ENCODE measurements at regions not wholly inside any gene's neighbourhood (a gene's known extent, or its start where the extent isn't known, plus 50 kb on each side); places are given as distances from the start of the nearest gene placed in this dataset.

DNA sequence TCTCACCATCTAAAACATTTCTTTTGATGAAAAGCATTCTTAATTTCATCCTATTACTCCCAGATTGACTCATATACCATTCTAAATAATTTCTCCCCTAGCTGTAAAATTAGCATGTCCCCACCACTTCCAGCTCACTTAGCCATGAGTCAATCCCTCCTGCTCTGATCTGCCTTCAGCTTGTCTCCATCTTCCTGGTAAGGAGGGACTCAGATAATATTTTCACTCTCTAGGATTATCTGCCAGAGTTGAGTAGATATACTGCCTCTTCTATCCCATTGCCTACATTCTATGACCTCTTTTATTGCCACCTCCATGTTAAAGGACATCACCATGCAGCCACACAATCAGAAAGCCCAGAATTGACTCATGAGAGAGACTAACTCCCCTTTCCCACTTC, 348.8 kb upstream of the POU3F2 start:
- H3K4me3 ChIP-seq (ENCODE audit: control insufficient read depth, low read depth, low read length): no peak overlapping the region
- DNase-seq (ENCODE audit: low read depth): no peak
- TF ChIP-seq, protein P1, sequence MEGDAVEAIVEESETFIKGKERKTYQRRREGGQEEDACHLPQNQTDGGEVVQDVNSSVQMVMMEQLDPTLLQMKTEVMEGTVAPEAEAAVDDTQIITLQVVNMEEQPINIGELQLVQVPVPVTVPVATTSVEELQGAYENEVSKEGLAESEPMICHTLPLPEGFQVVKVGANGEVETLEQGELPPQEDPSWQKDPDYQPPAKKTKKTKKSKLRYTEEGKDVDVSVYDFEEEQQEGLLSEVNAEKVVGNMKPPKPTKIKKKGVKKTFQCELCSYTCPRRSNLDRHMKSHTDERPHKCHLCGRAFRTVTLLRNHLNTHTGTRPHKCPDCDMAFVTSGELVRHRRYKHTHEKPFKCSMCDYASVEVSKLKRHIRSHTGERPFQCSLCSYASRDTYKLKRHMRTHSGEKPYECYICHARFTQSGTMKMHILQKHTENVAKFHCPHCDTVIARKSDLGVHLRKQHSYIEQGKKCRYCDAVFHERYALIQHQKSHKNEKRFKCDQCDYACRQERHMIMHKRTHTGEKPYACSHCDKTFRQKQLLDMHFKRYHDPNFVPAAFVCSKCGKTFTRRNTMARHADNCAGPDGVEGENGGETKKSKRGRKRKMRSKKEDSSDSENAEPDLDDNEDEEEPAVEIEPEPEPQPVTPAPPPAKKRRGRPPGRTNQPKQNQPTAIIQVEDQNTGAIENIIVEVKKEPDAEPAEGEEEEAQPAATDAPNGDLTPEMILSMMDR (IDR thresholded peaks at IDR 0.05; ENCODE audit: control insufficient read depth, insufficient read depth, low read depth, low read length, missing control alignments): no peak

DNA sequence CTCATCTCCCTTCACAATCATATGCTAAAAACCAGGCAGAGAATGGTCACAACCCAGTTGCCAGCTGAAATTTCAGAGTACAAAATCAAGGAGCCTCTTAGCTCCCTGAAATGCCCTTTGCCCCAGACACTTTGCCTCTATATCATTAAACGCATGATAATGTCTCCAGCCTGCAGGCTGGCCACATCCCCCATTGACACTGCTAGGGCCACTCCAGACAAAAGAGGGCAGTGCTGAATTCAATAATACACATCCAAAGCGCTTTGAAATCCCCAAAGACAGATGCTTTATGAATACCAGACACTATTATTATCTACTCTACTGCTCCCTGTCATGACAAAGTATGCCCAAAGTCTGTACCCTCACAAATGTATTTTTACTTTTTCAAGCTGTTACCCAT, 348.3 kb upstream of the POU3F2 start:
- H3K4me3 ChIP-seq (ENCODE audit: control insufficient read depth, low read depth, low read length): no peak overlapping the region
- no peak for DNase-seq (ENCODE audit: low read depth)
- TF ChIP-seq, protein P1 (IDR thresholded peaks at IDR 0.05; ENCODE audit: control insufficient read depth, insufficient read depth, low read depth, low read length, missing control alignments): no peak

DNA sequence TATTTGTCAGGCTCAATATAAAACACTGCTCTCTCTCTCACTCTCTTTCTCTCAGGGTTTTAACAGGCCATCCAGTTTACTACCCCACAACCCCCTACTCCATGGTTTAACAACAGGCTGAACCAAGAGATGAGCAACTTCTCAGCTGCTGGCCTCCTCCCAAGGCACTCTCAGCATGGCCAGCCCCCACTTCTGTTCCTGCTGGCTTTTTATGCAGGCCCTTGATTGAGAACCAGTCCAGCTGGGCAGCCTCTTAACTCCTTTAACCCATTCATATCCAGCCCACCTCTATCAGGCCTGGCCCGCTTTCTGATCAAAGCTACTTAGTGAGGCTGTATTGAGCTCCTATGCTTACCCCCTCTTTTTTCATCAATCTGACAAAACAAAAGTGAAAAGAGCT, 346.8 kb upstream of the POU3F2 start:
- no peak for DNase-seq (ENCODE audit: low read depth)
- TF ChIP-seq, protein P1 (IDR thresholded peaks at IDR 0.05; ENCODE audit: control insufficient read depth, insufficient read depth, low read depth, low read length, missing control alignments): no peak
- no peak overlapping the region for H3K4me3 ChIP-seq (ENCODE audit: control insufficient read depth, low read depth, low read length)

DNA sequence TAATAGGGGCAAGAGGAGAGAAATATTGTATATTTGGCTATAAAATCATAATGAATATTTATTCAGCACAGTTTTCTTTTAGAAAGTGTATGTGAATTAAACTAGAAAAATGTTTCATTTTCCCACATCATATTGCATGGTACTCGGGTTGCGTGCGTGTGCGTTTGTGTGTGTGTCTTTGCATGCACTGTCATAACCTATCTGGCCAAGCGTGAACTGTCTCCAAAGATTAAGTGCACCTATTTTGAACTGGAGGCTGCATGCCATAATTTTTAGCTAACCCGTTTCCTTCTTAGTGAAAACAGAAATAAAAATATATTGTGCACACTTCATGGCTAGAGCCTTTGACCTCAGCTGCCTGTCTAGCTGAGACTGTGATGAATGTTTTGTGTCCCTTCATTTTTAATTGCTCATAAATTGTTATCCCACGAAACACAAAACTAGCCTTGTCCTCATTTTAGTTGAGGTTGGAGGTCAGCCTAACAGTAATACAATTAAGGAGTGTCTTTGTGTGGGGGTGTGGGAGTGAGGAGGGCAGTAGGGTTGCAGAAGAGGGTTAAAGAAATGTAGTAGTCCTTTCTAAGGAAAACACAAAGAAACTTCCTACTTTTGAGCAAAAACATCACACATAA, 336.1 kb upstream of the POU3F2 start:
- TF ChIP-seq, protein P1 (IDR thresholded peaks at IDR 0.05; ENCODE audit: control insufficient read depth, insufficient read depth, low read depth, low read length, missing control alignments): no peak
- no peak overlapping the region for H3K4me3 ChIP-seq (ENCODE audit: control insufficient read depth, low read depth, low read length)
- DNase-seq (ENCODE audit: low read depth): no peak

DNA sequence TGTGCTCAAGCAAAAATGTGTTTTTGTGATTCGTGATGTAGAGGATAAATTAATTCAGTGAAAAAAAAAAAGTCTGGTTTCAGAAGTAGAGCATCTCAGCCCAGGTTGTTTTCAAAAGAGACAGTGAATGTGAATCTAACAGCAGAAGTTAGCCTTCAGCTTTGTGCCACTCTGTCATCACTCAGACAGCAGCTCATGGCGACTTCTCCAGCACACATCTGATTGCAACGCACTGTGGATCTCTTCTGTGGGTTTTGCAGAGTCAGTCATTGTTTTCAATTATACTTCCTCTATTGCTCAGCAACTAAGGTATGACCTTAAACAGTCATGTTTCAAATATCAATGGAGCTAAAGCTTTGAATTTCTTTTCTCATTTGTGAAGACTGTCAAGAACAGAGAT, 335.5 kb upstream of the POU3F2 start:
- DNase-seq (ENCODE audit: low read depth): no peak
- TF ChIP-seq, protein P1 (IDR thresholded peaks at IDR 0.05; ENCODE audit: control insufficient read depth, insufficient read depth, low read depth, low read length, missing control alignments): no peak
- no peak overlapping the region for H3K4me3 ChIP-seq (ENCODE audit: control insufficient read depth, low read depth, low read length)

DNA sequence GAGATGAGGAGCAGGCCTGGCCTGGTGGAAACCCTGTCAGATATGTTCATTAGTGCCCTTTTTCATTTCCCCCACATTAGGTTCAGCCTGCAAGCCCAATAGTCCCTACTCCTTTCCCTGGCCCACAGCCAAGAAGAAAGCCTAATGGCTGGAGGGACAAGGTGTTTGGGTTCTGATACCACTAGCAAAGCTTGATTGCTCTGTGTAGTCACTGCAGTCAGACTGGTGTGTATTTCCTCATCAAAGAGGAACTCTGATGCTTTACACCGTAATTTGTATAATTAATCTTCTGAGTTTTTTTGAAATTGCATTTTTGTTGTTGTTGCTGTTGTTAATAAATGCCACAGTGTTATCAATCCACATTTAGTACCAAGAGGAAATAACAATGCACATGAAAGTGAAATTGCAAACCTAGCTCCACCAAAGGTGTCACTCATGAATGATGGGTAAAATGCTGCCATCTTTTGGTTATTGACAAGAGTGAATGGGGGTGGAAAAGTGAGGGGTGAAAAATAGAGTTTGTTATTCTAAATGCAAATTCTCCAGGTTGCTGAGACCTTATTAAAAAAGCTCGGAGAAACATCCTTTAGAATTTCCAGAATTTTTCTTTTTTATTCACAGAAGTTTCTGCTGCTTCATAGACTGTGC, 320.2 kb upstream of the POU3F2 start:
- TF ChIP-seq, protein P1 (IDR thresholded peaks at IDR 0.05; ENCODE audit: control insufficient read depth, insufficient read depth, low read depth, low read length, missing control alignments): no peak
- H3K4me3 ChIP-seq (ENCODE audit: control insufficient read depth, low read depth, low read length): no peak overlapping the region
- DNase-seq (ENCODE audit: low read depth): no peak
